DOHH2 (cell line): ENCODE measurements at regions not wholly inside any gene's neighbourhood (a gene's known extent, or its start where the extent isn't known, plus 50 kb on each side); places are given as distances from the start of the nearest gene placed in this dataset.

Experiments used
- H3F3A ChIP-seq: fragments of 200-600 bp; sonication (generic), shearing (Covaris generic); 2 replicates; pipeline ENCODE4 v1.6.0; 2016; ENCODE audit warnings: antibody characterized with exemption, mild to moderate bottlenecking; ENCODE audit not compliant: control insufficient read depth, insufficient read depth
- H3K27ac ChIP-seq: fragments of 200-600 bp; sonication (generic); 2 replicates; pipeline ENCODE4 v1.5.1; 2014; ENCODE audit warnings: low read depth, mild to moderate bottlenecking, low read length, moderate library complexity
- H3K27me3 ChIP-seq: fragments of 200-600 bp; sonication (generic); 2 replicates; pipeline ENCODE4 v1.6.1; 2014; ENCODE audit warnings: mild to moderate bottlenecking, low read length, mixed read lengths; ENCODE audit not compliant: control insufficient read depth
- H3K36me3 ChIP-seq: fragments of 200-600 bp; sonication (generic); 2 replicates; pipeline ENCODE4 v1.6.1; 2014; ENCODE audit warnings: mild to moderate bottlenecking, low read length, moderate library complexity, mixed read lengths; ENCODE audit not compliant: control insufficient read depth
- H3K4me1 ChIP-seq: fragments of 200-600 bp; sonication (generic); 2 replicates; pipeline ENCODE4 v1.6.1; 2014; ENCODE audit warnings: mild to moderate bottlenecking, low read length, mixed read lengths; ENCODE audit not compliant: control insufficient read depth
- H3K4me2 ChIP-seq: fragments of 200-600 bp; sonication (generic); 2 replicates; pipeline ENCODE4 v1.6.0; 2014; ENCODE audit warnings: mild to moderate bottlenecking, low read length, moderate library complexity
- H3K4me3 ChIP-seq: fragments of 200-600 bp; sonication (generic); 2 replicates; pipeline ENCODE4 v1.5.1; 2014; ENCODE audit warnings: mild to moderate bottlenecking, low read length, mixed read lengths
- H3K79me2 ChIP-seq: fragments of 200-600 bp; sonication (generic); 2 replicates; pipeline ENCODE4 v1.6.1; 2014; ENCODE audit warnings: mild to moderate bottlenecking, low read length, mixed read lengths; ENCODE audit not compliant: control insufficient read depth
- H3K9me2 ChIP-seq: fragments of 200-600 bp; sonication (generic); replicated peaks from 2 replicates; pipeline ENCODE4 v1.6.1; 2014; ENCODE audit warnings: mild to moderate bottlenecking, low read length, mixed read lengths; ENCODE audit not compliant: control insufficient read depth
- H3K9me3 ChIP-seq: fragments of 200-600 bp; sonication (generic); 2 replicates; pipeline ENCODE4 v1.6.1; 2014; ENCODE audit warnings: antibody characterized with exemption, low read length, mixed read lengths; ENCODE audit not compliant: control insufficient read depth, insufficient read depth
- H4K20me1 ChIP-seq: fragments of 200-600 bp; sonication (generic); 2 replicates; pipeline ENCODE4 v1.6.0; 2014; ENCODE audit warnings: low read depth, mild to moderate bottlenecking, antibody characterized with exemption, low read length, moderate library complexity; ENCODE audit not compliant: control insufficient read depth, insufficient read depth
- EZH2phosphoT487 ChIP-seq: fragments of 200-600 bp; sonication (generic); IDR thresholded peaks from 2 replicates; pipeline ENCODE4 v1.6.1; 2017; ENCODE audit warnings: borderline replicate concordance, mild to moderate bottlenecking, antibody characterized with exemption, low read length, moderate library complexity, mixed read lengths
- TF ChIP-seq, protein P1 (sequence below): fragments of 200-600 bp; sonication (generic); IDR thresholded peaks from one replicate; pipeline ENCODE4 v1.5.1; 2014; ENCODE audit warnings: antibody characterized with exemption, mild to moderate bottlenecking, low read depth, low read length; ENCODE audit not compliant: poor library complexity, severe bottlenecking

DNA sequence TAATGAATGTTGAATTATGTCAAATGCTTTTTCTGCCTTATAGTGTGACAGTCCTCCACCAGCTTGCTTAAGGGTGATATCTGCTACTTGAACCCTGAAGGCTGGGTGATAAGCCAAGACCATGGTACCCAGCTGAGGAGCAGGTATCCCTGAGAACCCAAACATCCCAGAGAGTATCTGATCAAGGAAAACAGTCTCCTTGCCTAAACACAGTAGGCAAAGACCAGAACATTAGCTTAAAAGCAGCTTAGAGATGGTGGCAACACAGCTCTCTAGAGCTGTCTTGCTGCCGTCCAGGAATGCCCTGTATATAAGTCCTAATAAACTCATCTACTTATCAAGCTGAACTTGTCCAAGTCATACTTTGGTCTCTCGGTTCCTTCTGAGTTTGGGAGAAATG is 127.7 kb upstream of the PRSS16 start:
- H4K20me1 ChIP-seq: no peaks in the 10 kb centered on the region
- H3K36me3 ChIP-seq: no peaks in the 10 kb centered on the region
- no peak for TF ChIP-seq EZH2phosphoT487
- TF ChIP-seq, protein P1, sequence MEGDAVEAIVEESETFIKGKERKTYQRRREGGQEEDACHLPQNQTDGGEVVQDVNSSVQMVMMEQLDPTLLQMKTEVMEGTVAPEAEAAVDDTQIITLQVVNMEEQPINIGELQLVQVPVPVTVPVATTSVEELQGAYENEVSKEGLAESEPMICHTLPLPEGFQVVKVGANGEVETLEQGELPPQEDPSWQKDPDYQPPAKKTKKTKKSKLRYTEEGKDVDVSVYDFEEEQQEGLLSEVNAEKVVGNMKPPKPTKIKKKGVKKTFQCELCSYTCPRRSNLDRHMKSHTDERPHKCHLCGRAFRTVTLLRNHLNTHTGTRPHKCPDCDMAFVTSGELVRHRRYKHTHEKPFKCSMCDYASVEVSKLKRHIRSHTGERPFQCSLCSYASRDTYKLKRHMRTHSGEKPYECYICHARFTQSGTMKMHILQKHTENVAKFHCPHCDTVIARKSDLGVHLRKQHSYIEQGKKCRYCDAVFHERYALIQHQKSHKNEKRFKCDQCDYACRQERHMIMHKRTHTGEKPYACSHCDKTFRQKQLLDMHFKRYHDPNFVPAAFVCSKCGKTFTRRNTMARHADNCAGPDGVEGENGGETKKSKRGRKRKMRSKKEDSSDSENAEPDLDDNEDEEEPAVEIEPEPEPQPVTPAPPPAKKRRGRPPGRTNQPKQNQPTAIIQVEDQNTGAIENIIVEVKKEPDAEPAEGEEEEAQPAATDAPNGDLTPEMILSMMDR: no peak
- H3K79me2 ChIP-seq: no peaks in the 10 kb centered on the region
- no peaks in the 10 kb centered on the region for H3K27me3 ChIP-seq
- no peaks in the 10 kb centered on the region for H3K4me1 ChIP-seq
- H3K4me2 ChIP-seq: no peak overlapping the region
- H3K9me3 ChIP-seq: no peaks in the 10 kb centered on the region
- H3K9me2 ChIP-seq: no peaks in the 10 kb centered on the region
- H3F3A ChIP-seq: no peaks in the 10 kb centered on the region
- no peak overlapping the region for H3K4me3 ChIP-seq
- no peak overlapping the region for H3K27ac ChIP-seq

DNA sequence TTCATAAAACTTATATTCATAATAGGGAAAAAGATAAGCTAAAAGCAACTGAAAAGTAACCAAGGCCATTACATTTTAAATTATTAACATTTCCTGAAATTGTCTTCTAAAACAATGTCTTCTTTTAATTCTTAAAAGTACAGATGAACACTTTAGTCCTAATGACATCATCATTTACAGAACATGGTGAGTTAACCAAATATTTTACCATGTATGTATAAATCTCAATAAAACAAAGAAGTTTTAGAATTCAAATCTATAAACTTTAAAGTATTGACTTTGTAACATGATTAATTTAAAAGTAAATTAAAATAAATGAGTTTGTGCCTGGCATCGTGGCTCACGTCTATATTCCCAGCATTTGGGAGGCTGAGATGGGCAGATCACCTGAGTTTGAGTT is 125.9 kb upstream of the PRSS16 start:
- Histone ChIP-seq H3K9me3 (no peaks in the 10 kb centered on the region), H3K4me2 (no peak overlapping the region), H3K36me3 (peaks cover 6% of the 10 kb centered on the region; the same call in 1 of the 2 replicates), H3K9me2 (no peaks in the 10 kb centered on the region), H3K4me1 (peaks cover 7% of the 10 kb centered on the region), H3K27ac (no peak overlapping the region), H3K79me2 (no peaks in the 10 kb centered on the region), H3K27me3 (no peaks in the 10 kb centered on the region), H4K20me1 (no peaks in the 10 kb centered on the region), H3K4me3 (no peak overlapping the region), H3F3A (no peaks in the 10 kb centered on the region)
- TF ChIP-seq, protein P1: no peak
- TF ChIP-seq EZH2phosphoT487: no peak

- no peaks in the 10 kb centered on the region for H4K20me1 ChIP-seq
- peaks cover 6% of the 10 kb centered on the region; the same call in 1 of the 2 replicates for H3K36me3 ChIP-seq
- H3K4me2 ChIP-seq: no peak overlapping the region
- H3K4me3 ChIP-seq: no peak overlapping the region
- no peaks in the 10 kb centered on the region for H3K79me2 ChIP-seq
- TF ChIP-seq, protein P1: no peak
- no peak for TF ChIP-seq EZH2phosphoT487
- peaks cover 11% of the 10 kb centered on the region for H3F3A ChIP-seq
- H3K4me1 ChIP-seq: peaks cover 31% of the 10 kb centered on the region
- no peak overlapping the region for H3K27ac ChIP-seq
- H3K27me3 ChIP-seq: no peaks in the 10 kb centered on the region
- H3K9me2 ChIP-seq: no peaks in the 10 kb centered on the region
- H3K9me3 ChIP-seq: no peaks in the 10 kb centered on the region
Measured at GRCh38 chr6:27124252-27124657, 123.2 kb upstream of the PRSS16 start.
